ENCODE measurements at regions not wholly inside any gene's neighbourhood (a gene's known extent, or its start where the extent isn't known, plus 50 kb on each side); places are given as distances from the start of the nearest gene placed in this dataset.

DNA sequence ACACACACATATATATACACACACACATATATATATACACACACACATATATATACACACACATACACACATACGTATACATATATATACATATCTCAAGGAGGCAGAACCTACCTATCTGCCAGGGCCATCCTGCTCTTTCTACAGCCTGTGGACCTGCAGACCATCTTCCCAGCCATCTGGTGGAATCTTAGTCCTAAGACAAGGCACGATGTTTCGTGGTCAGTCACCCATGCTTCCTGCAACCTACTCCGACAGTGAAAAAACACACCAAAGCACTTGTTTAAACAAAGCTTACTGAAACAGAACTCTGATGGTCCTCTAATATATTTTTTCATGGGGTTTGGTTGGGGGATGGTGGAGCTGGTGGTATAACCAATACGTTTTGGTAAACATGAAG, 164.2 kb upstream of the ZNF521 start:
- TF ChIP-seq, protein P1, sequence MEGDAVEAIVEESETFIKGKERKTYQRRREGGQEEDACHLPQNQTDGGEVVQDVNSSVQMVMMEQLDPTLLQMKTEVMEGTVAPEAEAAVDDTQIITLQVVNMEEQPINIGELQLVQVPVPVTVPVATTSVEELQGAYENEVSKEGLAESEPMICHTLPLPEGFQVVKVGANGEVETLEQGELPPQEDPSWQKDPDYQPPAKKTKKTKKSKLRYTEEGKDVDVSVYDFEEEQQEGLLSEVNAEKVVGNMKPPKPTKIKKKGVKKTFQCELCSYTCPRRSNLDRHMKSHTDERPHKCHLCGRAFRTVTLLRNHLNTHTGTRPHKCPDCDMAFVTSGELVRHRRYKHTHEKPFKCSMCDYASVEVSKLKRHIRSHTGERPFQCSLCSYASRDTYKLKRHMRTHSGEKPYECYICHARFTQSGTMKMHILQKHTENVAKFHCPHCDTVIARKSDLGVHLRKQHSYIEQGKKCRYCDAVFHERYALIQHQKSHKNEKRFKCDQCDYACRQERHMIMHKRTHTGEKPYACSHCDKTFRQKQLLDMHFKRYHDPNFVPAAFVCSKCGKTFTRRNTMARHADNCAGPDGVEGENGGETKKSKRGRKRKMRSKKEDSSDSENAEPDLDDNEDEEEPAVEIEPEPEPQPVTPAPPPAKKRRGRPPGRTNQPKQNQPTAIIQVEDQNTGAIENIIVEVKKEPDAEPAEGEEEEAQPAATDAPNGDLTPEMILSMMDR (conservative IDR thresholded peaks at IDR 0.05), result no peak
- no peak for TF ChIP-seq EZH2 (IDR thresholded peaks at IDR 0.05; ENCODE audit: low read depth)
- H2AFZ ChIP-seq, result no peak overlapping the region
- no peaks in the 10 kb centered on the region for H3K27me3 ChIP-seq (ENCODE audit: insufficient read depth, low read depth)
- no peak overlapping the region for H3K27ac ChIP-seq
- no peaks in the 10 kb centered on the region for H3F3A ChIP-seq (ENCODE audit: insufficient read depth, low read depth)
- ChIA-PET POLR2A (ENCODE audit: unreplicated experiment) (no interaction called here), CTCF (no interaction called here)
- no peaks in the 10 kb centered on the region for H4K20me1 ChIP-seq (ENCODE audit: insufficient read depth)
- no peak for DNase-seq
- H3K9me2 ChIP-seq (ENCODE audit: insufficient read depth), result no peaks in the 10 kb centered on the region
- no peaks in the 10 kb centered on the region for H3K36me3 ChIP-seq (ENCODE audit: low read depth)
- no peaks in the 10 kb centered on the region for H3K4me1 ChIP-seq (replicated peaks; ENCODE audit: insufficient read depth)
- no peak overlapping the region for H3K4me3 ChIP-seq
- no peak overlapping the region for H3K4me2 ChIP-seq
- BruUV-seq (replicated peaks), result no TSS peak
- H3K9me3 ChIP-seq (ENCODE audit: insufficient read depth, low read depth), result no peaks in the 10 kb centered on the region
- intact Hi-C loops (cut with micrococcal nuclease; ENCODE audit: unreplicated experiment), result no loop called here
- H3K79me2 ChIP-seq (ENCODE audit: low read depth), result no peaks in the 10 kb centered on the region

DNA sequence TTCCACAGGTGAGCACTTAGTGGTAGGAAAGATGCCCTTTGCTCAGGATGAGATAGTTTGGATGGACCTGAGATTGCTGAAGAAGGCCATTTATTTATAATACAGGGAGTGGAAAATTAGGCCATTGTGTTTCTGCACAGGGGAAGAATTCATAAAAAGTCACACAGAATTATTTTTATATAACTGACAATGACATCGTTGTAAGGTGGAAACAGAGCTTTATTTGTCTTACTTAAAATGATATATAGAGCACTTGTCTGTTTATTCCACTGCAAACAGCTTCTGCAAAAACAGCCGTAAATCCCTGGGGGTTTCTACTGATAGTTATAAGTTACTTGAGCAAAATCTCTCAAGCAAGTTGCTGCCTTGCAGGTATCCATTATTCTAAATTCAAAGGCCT, 158.1 kb upstream of the ZNF521 start:
- H2AFZ ChIP-seq, result no peak overlapping the region
- H3K27ac ChIP-seq, result no peak overlapping the region
- H3K36me3 ChIP-seq (ENCODE audit: low read depth), result no peaks in the 10 kb centered on the region
- no peak overlapping the region for H3K4me3 ChIP-seq
- DNase-seq, result no peak
- TF ChIP-seq, protein P1 (conservative IDR thresholded peaks at IDR 0.05), result no peak
- TF ChIP-seq EZH2 (IDR thresholded peaks at IDR 0.05; ENCODE audit: low read depth), result no peak
- H3K4me2 ChIP-seq, result no peak overlapping the region
- no peaks in the 10 kb centered on the region for H3F3A ChIP-seq (ENCODE audit: insufficient read depth, low read depth)
- no peaks in the 10 kb centered on the region for H3K79me2 ChIP-seq (ENCODE audit: low read depth)
- BruUV-seq (replicated peaks), result no TSS peak
- no peaks in the 10 kb centered on the region for H3K9me3 ChIP-seq (ENCODE audit: insufficient read depth, low read depth)
- ChIA-PET POLR2A (ENCODE audit: unreplicated experiment) (no interaction called here), CTCF (no interaction called here)
- H3K9me2 ChIP-seq (ENCODE audit: insufficient read depth), result no peaks in the 10 kb centered on the region
- intact Hi-C loops (cut with micrococcal nuclease; ENCODE audit: unreplicated experiment), result no loop called here
- H3K4me1 ChIP-seq (replicated peaks; ENCODE audit: insufficient read depth), result no peaks in the 10 kb centered on the region
- no peaks in the 10 kb centered on the region for H3K27me3 ChIP-seq (ENCODE audit: insufficient read depth, low read depth)
- H4K20me1 ChIP-seq (ENCODE audit: insufficient read depth), result no peaks in the 10 kb centered on the region

DNA sequence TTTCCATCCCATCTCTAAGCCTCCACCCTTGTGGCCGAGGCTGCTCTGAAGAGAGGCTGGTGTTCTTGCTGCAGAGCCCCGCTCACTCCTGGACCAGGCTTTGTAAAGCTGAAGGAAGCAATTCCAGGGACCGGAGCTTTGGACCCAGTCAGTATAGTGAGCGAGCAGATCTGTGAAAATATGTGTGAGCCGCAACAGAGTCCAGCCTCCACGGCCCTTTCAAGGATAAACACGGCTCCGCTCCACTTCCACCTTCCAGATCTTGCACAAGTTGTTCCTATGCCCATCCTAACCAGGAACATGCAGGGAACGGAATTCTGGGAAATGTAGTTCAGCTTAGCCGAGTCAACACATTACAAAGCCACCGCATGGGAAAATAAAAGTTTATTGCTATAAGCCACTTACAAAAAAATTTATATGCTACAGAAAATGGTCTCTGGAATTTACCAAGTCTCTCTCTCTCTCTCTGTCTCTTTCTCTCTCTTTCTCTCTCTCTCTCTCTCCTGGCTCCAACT, 151.7 kb upstream of the ZNF521 start:
- DNase-seq, result no peak
- no peak overlapping the region for H2AFZ ChIP-seq
- TF ChIP-seq, protein P1 (conservative IDR thresholded peaks at IDR 0.05), result no peak
- TF ChIP-seq EZH2 (IDR thresholded peaks at IDR 0.05; ENCODE audit: low read depth), result no peak
- H3K9me3 ChIP-seq (ENCODE audit: insufficient read depth, low read depth), result no peaks in the 10 kb centered on the region
- BruUV-seq (replicated peaks), result no TSS peak
- H3K4me1 ChIP-seq (replicated peaks; ENCODE audit: insufficient read depth), result no peaks in the 10 kb centered on the region
- POLR2A ChIA-PET (ENCODE audit: unreplicated experiment), result no interaction called here
- H4K20me1 ChIP-seq (ENCODE audit: insufficient read depth), result no peaks in the 10 kb centered on the region
- intact Hi-C loops (cut with micrococcal nuclease; ENCODE audit: unreplicated experiment), result no loop called here
- no peak overlapping the region for H3K4me3 ChIP-seq
- H3K27ac ChIP-seq, result no peak overlapping the region
- no peaks in the 10 kb centered on the region for H3K36me3 ChIP-seq (ENCODE audit: low read depth)
- H3K4me2 ChIP-seq, result peak overlapping the region; percentile 42; the same call in 1 of the 2 replicates
- H3F3A ChIP-seq (ENCODE audit: insufficient read depth, low read depth), result no peaks in the 10 kb centered on the region
- CTCF ChIA-PET, result no interaction called here
- H3K79me2 ChIP-seq (ENCODE audit: low read depth), result no peaks in the 10 kb centered on the region
- H3K9me2 ChIP-seq (ENCODE audit: insufficient read depth), result no peaks in the 10 kb centered on the region
- H3K27me3 ChIP-seq (ENCODE audit: insufficient read depth, low read depth), result no peaks in the 10 kb centered on the region

Measured in PC-9 (cell line).